HL-60 (cell line): ENCODE measurements at regions not wholly inside any gene's neighbourhood (a gene's known extent, or its start where the extent isn't known, plus 50 kb on each side); places are given as distances from the start of the nearest gene placed in this dataset.

Source experiments
- CTCF ChIP-seq: IDR thresholded peaks from one replicate; pipeline ENCODE4 v1.5.1; 2011; ENCODE audit warnings: low read length, control low read depth, inconsistent platforms; ENCODE audit not compliant: insufficient read depth
- GABPA ChIP-seq: IDR thresholded peaks from 2 replicates; pipeline ENCODE4 v1.6.1; 2012; ENCODE audit warnings: low read depth
- POLR2AphosphoS5 ChIP-seq: IDR thresholded peaks from 2 replicates; pipeline ENCODE4 v1.6.1; 2012; ENCODE audit warnings: low read depth
- REST ChIP-seq: IDR thresholded peaks from 2 replicates; pipeline ENCODE4 v1.6.1; 2012; ENCODE audit warnings: low read depth; ENCODE audit not compliant: insufficient replicate concordance

- no peak for TF ChIP-seq POLR2AphosphoS5
- no peak for TF ChIP-seq CTCF
- no peak for TF ChIP-seq REST
- TF ChIP-seq GABPA: no peak
These were observed 78.9 kb upstream of the SMIM30 start for GRCh38 chr7:113197274-113197673.
